ENCODE measurements at regions not wholly inside any gene's neighbourhood (a gene's known extent, or its start where the extent isn't known, plus 50 kb on each side); places are given as distances from the start of the nearest gene placed in this dataset.
A peak's percentile ranks its signal among the peaks of the same experiment; 100 is the strongest.

DNA sequence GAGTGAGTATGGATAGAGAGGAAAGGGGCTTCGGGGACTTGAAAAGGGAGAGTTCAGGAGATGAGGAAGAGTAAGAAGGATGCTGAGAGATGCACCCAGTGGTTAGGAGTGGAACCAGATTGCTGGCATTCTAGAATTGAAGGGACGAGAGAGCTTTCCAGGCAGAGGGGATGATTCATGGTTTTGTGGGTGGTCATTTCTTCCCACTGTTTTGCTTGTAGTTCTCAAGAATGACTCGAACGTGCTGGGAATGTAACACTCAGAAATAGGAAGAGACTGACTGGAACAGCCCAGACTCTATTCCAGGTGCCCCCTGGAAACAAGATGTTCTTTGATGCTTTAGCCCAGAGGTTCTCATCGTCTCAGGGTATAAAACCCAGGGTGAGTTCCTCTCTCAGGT lies 294.2 kb downstream of the ICE1 start:
- intact Hi-C loops (cut with DNase I; ENCODE audit: low total_unique reads), result no loop called here
- WGBS, 2 donors, result 72 to 75% methylated on average over 5 of the region's 5 CpGs
- no peak for DNase-seq
- Histone ChIP-seq H3K9me3 (no peaks in the 10 kb centered on the region), H3K27me3 (no peaks in the 10 kb centered on the region), H3K27ac (no peak overlapping the region), H3K36me3 (ENCODE audit: low read depth, missing control alignments) (no peaks in the 10 kb centered on the region), H3K4me3 (no peak overlapping the region), H3K4me1 (no peaks in the 10 kb centered on the region)
- no peak for TF ChIP-seq POLR2A (IDR thresholded peaks at IDR 0.05)
- TF ChIP-seq, protein P1, sequence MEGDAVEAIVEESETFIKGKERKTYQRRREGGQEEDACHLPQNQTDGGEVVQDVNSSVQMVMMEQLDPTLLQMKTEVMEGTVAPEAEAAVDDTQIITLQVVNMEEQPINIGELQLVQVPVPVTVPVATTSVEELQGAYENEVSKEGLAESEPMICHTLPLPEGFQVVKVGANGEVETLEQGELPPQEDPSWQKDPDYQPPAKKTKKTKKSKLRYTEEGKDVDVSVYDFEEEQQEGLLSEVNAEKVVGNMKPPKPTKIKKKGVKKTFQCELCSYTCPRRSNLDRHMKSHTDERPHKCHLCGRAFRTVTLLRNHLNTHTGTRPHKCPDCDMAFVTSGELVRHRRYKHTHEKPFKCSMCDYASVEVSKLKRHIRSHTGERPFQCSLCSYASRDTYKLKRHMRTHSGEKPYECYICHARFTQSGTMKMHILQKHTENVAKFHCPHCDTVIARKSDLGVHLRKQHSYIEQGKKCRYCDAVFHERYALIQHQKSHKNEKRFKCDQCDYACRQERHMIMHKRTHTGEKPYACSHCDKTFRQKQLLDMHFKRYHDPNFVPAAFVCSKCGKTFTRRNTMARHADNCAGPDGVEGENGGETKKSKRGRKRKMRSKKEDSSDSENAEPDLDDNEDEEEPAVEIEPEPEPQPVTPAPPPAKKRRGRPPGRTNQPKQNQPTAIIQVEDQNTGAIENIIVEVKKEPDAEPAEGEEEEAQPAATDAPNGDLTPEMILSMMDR (IDR thresholded peaks at IDR 0.05), result no peak

DNA sequence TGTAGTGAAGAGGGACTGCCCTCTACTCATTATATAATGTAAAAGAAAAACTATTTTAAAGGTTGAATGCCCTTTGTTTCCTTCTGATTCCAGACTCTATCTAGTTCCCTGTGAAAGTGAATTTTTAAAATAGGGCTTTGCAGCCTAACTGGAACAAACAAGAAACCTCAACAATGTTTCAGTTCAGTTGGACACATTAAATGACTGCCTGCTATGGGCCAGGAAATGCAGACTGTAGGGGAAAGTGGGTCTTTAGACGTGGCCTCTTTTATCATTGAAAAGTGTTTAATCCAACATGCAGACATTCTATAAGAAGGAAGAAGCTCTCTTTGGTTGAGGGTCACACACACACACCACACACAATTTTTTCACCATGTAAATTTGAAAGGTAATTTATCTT lies 289.1 kb downstream of the ICE1 start:
- no peak overlapping the region for H3K4me3 ChIP-seq
- no peak for TF ChIP-seq POLR2A (IDR thresholded peaks at IDR 0.05)
- TF ChIP-seq, protein P1 (IDR thresholded peaks at IDR 0.05), result no peak
- peak overlapping the region; percentile 0 to 36 for H3K27ac ChIP-seq
- DNase-seq, result peak; percentile 22
- intact Hi-C loops (cut with DNase I; ENCODE audit: low total_unique reads), result no loop called here
- WGBS, 2 donors, result 44 to 50% methylated on average over 1 of the region's 1 CpG
- H3K4me1 ChIP-seq, result no peaks in the 10 kb centered on the region
- no peaks in the 10 kb centered on the region for H3K36me3 ChIP-seq (ENCODE audit: low read depth, missing control alignments)
- H3K27me3 ChIP-seq, result no peaks in the 10 kb centered on the region
- no peaks in the 10 kb centered on the region for H3K9me3 ChIP-seq

DNA sequence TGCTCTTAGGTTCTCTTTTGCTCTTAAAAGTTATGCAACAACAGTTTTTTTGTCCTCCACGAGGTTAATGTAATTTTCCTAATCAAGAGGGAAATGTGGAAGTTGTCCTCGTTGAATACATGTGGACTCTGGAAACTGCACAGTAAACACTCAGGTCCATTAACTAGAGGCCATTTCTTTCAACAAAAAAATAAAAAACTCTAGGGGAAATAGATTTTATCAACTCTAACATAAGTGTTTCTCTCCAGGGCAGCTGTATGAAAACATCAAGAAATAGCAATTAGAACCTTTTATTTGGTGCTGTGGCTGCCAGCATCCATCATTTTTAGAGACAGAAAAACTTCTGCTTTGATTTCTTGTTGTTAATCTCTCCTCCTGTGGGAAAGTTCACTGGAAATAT lies 288.6 kb downstream of the ICE1 start:
- no peak for DNase-seq
- no peaks in the 10 kb centered on the region for H3K4me1 ChIP-seq
- TF ChIP-seq POLR2A (IDR thresholded peaks at IDR 0.05), result no peak
- TF ChIP-seq, protein P1 (IDR thresholded peaks at IDR 0.05), result no peak
- peak overlapping the region; percentile 0 to 36 for H3K27ac ChIP-seq
- intact Hi-C loops (cut with DNase I; ENCODE audit: low total_unique reads), result no loop called here
- no peak overlapping the region for H3K4me3 ChIP-seq
- H3K27me3 ChIP-seq, result no peaks in the 10 kb centered on the region
- no peaks in the 10 kb centered on the region for H3K36me3 ChIP-seq (ENCODE audit: low read depth, missing control alignments)
- H3K9me3 ChIP-seq, result no peaks in the 10 kb centered on the region
- WGBS, 2 donors, result 16 to 29% methylated on average over 2 of the region's 2 CpGs

DNA sequence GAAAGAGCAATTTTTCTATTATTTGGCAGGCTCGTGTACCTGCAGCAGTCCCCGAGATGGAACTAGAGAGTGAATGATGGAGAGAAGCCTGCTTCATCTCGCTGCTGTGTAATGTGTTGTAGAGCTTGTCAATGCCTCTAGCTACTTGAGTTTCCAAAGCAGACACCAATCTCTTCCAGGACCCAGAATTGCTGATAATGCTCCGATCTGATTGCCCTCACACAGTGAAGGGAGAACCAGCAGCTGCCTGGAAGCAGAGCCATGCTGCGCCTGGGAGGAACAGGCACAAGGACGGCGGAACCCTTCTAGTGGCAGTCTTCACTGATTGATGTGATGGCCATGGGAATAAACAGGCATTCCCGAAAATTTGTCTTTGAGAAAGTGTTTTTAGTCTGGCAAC lies 288.0 kb downstream of the ICE1 start:
- peak; percentile 30 for DNase-seq
- peak overlapping the region; percentile 0 to 36 for H3K27ac ChIP-seq
- intact Hi-C loops (cut with DNase I; ENCODE audit: low total_unique reads), result no loop called here
- no peak overlapping the region for H3K4me3 ChIP-seq
- no peaks in the 10 kb centered on the region for H3K4me1 ChIP-seq
- H3K9me3 ChIP-seq, result no peaks in the 10 kb centered on the region
- 51 to 54% methylated on average over 8 of the region's 8 CpGs for WGBS, 2 donors
- TF ChIP-seq POLR2A (IDR thresholded peaks at IDR 0.05), result no peak
- TF ChIP-seq, protein P1 (IDR thresholded peaks at IDR 0.05), result no peak
- H3K36me3 ChIP-seq (ENCODE audit: low read depth, missing control alignments), result no peaks in the 10 kb centered on the region
- no peaks in the 10 kb centered on the region for H3K27me3 ChIP-seq

DNA sequence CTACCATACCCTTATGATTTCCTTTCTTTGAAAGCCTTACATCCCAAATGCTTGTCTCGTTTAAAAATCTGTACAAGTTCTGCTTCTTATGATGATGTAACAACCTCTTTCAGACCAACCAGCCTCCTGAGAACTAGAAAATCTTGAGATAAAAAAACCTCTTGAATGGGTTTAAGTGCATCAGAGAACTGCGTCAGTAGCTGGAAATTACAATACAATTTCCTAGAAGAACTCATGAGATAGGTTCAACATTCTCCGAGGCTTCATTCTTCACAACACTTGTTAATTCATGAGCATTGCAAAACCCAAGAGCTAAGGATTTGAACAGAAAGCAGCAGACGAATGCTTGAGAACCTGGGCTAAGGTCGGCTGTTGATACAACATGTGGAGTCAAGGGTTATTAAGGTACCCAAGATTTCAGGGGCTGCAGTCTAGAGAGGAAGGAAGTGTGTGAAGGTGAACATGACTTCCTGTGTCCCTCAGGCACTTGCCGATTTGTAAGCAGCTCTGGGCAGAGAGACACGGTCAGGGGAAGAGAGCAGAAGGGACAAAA lies 286.0 kb downstream of the ICE1 start:
- no peak for DNase-seq
- H3K27me3 ChIP-seq, result no peaks in the 10 kb centered on the region
- H3K27ac ChIP-seq, result no peak overlapping the region
- no peak for TF ChIP-seq POLR2A (IDR thresholded peaks at IDR 0.05)
- TF ChIP-seq, protein P1 (IDR thresholded peaks at IDR 0.05), result no peak
- H3K36me3 ChIP-seq (ENCODE audit: low read depth, missing control alignments), result no peaks in the 10 kb centered on the region
- H3K4me3 ChIP-seq, result no peak overlapping the region
- intact Hi-C loops (cut with DNase I; ENCODE audit: low total_unique reads), result no loop called here
- no peaks in the 10 kb centered on the region for H3K4me1 ChIP-seq
- H3K9me3 ChIP-seq, result no peaks in the 10 kb centered on the region
- 88 to 90% methylated on average over 7 of the region's 7 CpGs for WGBS, 2 donors
